ENCODE measurements at regions not wholly inside any gene's neighbourhood (a gene's known extent, or its start where the extent isn't known, plus 50 kb on each side); places are given as distances from the start of the nearest gene placed in this dataset.

- TF ChIP-seq, protein P1, sequence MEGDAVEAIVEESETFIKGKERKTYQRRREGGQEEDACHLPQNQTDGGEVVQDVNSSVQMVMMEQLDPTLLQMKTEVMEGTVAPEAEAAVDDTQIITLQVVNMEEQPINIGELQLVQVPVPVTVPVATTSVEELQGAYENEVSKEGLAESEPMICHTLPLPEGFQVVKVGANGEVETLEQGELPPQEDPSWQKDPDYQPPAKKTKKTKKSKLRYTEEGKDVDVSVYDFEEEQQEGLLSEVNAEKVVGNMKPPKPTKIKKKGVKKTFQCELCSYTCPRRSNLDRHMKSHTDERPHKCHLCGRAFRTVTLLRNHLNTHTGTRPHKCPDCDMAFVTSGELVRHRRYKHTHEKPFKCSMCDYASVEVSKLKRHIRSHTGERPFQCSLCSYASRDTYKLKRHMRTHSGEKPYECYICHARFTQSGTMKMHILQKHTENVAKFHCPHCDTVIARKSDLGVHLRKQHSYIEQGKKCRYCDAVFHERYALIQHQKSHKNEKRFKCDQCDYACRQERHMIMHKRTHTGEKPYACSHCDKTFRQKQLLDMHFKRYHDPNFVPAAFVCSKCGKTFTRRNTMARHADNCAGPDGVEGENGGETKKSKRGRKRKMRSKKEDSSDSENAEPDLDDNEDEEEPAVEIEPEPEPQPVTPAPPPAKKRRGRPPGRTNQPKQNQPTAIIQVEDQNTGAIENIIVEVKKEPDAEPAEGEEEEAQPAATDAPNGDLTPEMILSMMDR (IDR thresholded peaks at IDR 0.05) = no peak
- Mint-ChIP-seq H3K27me3 (peaks cover 5% of the 10 kb centered on the region), H3K27ac (no peak overlapping the region), H3K36me3 (ENCODE audit: low read depth) (no peaks in the 10 kb centered on the region), H3K4me1 (ENCODE audit: low read depth) (no peaks in the 10 kb centered on the region), H3K4me3 (no peak overlapping the region), H3K9me3 (no peaks in the 10 kb centered on the region)
- ChIA-PET POLR2A (no interaction called here), CTCF (no interaction called here)
- no peaks in the 10 kb centered on the region for H3K4me1 ChIP-seq (ENCODE audit: insufficient read depth, low read length)
- H3K9me3 ChIP-seq (ENCODE audit: control insufficient read depth in 1 of 2, insufficient read depth in 1 of 2, low read length in 2 of 2) = no peaks in the 10 kb centered on the region
- no peak for ATAC-seq (ENCODE audit: poor library complexity)
- no peaks in the 10 kb centered on the region for H3K36me3 ChIP-seq (ENCODE audit: insufficient read depth, low read length)
- no peaks in the 10 kb centered on the region for H3K27me3 ChIP-seq (ENCODE audit: control insufficient read depth in 1 of 2, insufficient read depth in 2 of 2, low read length in 2 of 2)
- H3K4me3 ChIP-seq (ENCODE audit: low read length) = no peak overlapping the region
- H3K27ac ChIP-seq (ENCODE audit: low read depth in 1 of 2, low read length in 2 of 2) = no peak overlapping the region
- intact Hi-C loops (cut with DNase I, micrococcal nuclease) = no loop called here
- no peak for DNase-seq
Observed at GRCh38 chr6:145189836-145190235, 545.5 kb downstream of the EPM2A start.

DNA sequence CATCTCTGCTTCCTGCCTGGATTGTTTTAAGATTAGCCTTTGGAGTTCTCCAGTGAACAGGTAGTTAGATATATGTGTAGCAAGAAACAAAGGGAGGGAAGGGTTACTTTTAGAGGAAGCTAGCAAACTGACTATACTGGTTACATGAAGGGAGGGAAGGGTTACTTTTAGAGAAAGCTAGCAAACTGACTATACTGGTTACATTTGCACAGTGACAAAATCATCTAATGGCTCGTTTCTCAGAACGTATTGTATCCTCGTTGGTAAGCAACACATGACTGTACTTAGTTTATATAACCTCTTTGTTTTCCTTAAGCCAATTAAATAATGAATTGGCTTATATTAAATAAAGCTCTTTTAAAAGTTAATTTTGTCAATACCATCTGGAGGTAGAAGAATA, 540.9 kb downstream of the EPM2A start:
- Histone ChIP-seq H3K36me3 (ENCODE audit: insufficient read depth, low read length) (no peaks in the 10 kb centered on the region), H3K9me3 (ENCODE audit: control insufficient read depth in 1 of 2, insufficient read depth in 1 of 2, low read length in 2 of 2) (no peaks in the 10 kb centered on the region), H3K27me3 (ENCODE audit: control insufficient read depth in 1 of 2, insufficient read depth in 2 of 2, low read length in 2 of 2) (no peaks in the 10 kb centered on the region), H3K4me1 (ENCODE audit: insufficient read depth, low read length) (no peaks in the 10 kb centered on the region), H3K4me3 (ENCODE audit: low read length) (no peak overlapping the region), H3K27ac (ENCODE audit: low read depth in 1 of 2, low read length in 2 of 2) (no peak overlapping the region)
- CTCF ChIA-PET = no interaction called here
- no peaks in the 10 kb centered on the region for H3K9me3 Mint-ChIP-seq
- intact Hi-C loops (cut with DNase I, micrococcal nuclease) = no loop called here
- DNase-seq = no peak
- no peaks in the 10 kb centered on the region for H3K27me3 Mint-ChIP-seq
- H3K4me3 Mint-ChIP-seq = no peak overlapping the region
- POLR2A ChIA-PET = no interaction called here
- no peak for ATAC-seq (ENCODE audit: poor library complexity)
- TF ChIP-seq, protein P1 (IDR thresholded peaks at IDR 0.05) = no peak
- H3K4me1 Mint-ChIP-seq (ENCODE audit: low read depth) = no peaks in the 10 kb centered on the region
- no peak overlapping the region for H3K27ac Mint-ChIP-seq
- H3K36me3 Mint-ChIP-seq (ENCODE audit: low read depth) = no peaks in the 10 kb centered on the region

GRCh38 chr6:145199961-145200360, 535.4 kb downstream of the EPM2A start:
- peaks cover 8% of the 10 kb centered on the region for H3K27me3 Mint-ChIP-seq
- intact Hi-C loops (cut with DNase I, micrococcal nuclease) = no loop called here
- TF ChIP-seq, protein P1 (IDR thresholded peaks at IDR 0.05) = no peak
- no peaks in the 10 kb centered on the region for H3K4me1 Mint-ChIP-seq (ENCODE audit: low read depth)
- no peaks in the 10 kb centered on the region for H3K36me3 Mint-ChIP-seq (ENCODE audit: low read depth)
- Histone ChIP-seq H3K4me1 (ENCODE audit: insufficient read depth, low read length) (no peaks in the 10 kb centered on the region), H3K9me3 (ENCODE audit: control insufficient read depth in 1 of 2, insufficient read depth in 1 of 2, low read length in 2 of 2) (no peaks in the 10 kb centered on the region), H3K27ac (ENCODE audit: low read depth in 1 of 2, low read length in 2 of 2) (no peak overlapping the region), H3K36me3 (ENCODE audit: insufficient read depth, low read length) (no peaks in the 10 kb centered on the region), H3K27me3 (ENCODE audit: control insufficient read depth in 1 of 2, insufficient read depth in 2 of 2, low read length in 2 of 2) (peaks cover 0 to 10% of the 10 kb centered on the region in 2 experiments), H3K4me3 (ENCODE audit: low read length) (no peak overlapping the region)
- ChIA-PET CTCF (no interaction called here), POLR2A (no interaction called here)
- no peak overlapping the region for H3K27ac Mint-ChIP-seq
- ATAC-seq (ENCODE audit: poor library complexity) (no peak), DNase-seq (no peak)
- no peaks in the 10 kb centered on the region for H3K9me3 Mint-ChIP-seq
- H3K4me3 Mint-ChIP-seq = no peak overlapping the region

Data from CD4-positive, alpha-beta T cell (primary cell).